ENCODE measurements at regions not wholly inside any gene's neighbourhood (a gene's known extent, or its start where the extent isn't known, plus 50 kb on each side); places are given as distances from the start of the nearest gene placed in this dataset.

DNA sequence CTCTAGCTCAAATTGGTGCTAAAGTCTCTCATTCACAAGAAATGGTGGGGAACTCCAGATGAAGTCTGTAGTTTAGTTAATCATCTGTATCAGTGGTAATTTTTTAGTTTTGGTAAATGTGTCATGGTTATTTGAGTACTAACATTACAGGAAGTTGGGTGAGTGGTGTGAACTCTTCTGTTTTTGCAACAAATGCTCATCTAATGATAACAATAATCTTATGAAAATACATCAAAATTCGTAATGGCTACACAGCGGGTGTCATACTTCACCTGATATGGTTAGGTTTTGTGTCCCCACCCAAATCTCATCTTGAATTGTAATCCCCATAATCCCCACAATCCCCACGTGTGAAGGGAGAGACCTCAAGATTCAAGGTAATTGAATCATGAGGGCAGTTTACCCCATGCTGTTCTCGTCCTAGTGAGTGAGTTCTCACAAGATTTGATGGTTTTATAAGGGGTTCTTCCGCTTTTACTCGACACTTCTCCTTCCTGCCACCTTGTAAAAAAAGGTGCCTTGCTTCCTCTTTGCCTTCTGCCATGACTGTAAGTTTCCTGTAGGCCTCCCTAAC, 209.3 kb upstream of the FOXN3 start:
- no peak for DNase-seq

DNA sequence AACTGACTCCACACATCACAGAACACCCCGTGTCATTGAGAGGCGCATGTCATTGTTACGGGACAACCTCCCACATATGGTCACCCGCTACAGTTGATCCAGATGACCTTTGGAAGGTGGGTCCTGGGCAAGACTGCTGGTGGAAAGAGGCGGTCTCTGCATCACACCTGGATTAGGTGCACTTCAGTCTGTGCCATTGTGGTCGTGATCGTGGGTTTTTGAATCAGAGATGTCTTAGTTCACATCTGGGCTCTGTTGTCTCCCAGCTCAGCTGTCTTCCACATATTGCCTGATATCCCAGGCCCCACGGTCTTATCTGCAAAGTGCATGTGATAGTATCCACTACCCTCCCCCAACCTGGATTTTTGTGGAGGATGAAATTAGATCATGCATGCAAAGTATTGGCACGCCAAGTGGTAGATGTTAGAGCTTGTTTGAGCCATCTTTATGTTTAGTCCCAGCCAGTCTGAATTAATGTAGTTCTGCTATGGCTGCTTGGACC, 208.7 kb upstream of the FOXN3 start:
- DNase-seq: no peak

DNA sequence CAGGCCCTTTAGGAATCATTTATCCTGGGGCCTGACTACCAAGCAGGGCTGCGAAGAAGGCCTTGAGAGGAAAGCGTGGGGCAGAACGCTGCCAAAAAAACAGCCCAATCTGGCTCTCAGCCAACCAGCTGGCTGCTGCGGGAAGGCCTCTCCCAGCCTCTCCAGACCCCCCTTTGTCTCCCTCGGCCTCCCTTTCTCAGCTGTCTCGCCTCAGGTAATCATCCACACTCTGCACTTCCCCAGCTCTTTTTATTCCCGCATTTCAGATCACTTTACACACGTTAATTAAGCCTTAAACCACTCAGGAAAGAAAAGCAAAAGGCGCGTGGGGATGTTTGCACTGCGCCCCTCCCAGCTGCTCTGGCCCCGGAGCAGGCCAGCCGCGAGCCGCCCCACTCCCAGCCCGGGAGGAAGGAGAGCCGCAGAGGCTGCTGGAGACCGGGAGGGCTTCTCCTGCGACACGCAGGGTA, 208.2 kb upstream of the FOXN3 start:
- DNase-seq: no peak

DNA sequence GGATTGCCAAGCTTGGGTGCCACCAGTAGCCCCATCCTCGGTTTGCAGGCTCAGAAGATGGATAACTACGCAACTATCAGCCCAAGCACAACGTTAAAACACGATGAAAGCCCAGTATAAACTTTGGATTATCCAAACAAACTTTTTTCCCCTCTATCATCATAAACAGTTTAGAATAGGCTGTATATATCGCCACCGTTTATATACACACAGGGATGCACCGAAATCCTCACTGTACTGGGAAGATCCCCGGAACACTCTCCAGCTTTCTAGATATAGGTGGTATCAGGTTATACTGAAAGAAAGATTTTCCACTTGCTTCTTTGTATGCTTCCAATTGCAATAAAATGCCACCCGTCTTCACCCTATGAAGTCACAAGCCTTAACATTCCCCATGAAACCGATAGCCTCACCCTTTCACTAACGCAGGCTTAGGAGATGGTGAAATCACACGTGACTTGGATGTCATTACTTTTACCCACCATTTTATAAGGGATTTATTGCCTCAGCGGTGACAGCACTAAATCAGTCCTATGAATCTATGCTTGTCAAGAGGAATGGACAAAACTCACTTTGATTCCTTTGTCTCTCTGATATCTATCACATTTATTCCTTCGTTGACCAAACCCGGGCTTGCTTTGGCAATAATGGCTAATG, 207.6 kb upstream of the FOXN3 start:
- no peak for DNase-seq

DNA sequence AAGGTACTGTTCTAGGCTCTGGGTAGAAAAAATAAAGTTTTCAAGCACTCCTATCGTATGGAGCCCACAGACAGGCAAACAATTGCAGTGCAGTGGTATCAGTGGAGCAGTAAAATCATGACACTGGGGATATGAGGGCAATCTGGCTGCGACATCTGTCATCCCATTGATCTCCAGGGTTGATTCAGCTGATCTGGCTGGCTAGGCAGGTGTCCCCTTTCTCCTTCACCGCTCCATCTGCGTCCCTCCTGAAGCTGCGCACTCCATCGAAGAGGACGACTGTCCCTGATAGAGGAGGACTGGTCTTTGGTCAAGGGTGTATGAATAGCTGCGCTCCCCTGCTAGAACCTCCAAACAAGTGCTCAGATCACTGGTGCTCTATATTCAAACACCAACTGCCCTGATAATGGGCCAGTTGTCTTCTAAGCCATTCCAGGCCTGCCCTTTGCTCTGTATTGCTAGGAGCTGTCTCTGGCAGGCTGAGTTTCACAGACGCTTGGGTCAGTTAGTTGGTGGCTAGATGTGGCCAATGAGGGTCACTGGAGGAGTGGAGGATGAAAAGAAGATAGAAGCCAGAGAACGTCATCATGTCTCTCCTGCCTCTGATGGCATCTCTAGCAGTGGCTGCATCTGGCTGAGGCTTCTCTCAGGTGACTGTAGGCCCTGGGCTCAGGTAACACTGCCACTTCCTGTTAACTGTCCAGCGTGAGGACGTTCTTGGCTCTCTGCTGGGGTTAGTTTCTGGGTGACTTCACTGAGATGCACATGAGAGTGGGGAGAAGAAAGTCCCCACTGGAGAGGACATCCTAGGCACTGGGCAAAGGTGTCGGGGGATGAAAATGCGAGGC, 205.0 kb upstream of the FOXN3 start:
- no peak for DNase-seq

DNA sequence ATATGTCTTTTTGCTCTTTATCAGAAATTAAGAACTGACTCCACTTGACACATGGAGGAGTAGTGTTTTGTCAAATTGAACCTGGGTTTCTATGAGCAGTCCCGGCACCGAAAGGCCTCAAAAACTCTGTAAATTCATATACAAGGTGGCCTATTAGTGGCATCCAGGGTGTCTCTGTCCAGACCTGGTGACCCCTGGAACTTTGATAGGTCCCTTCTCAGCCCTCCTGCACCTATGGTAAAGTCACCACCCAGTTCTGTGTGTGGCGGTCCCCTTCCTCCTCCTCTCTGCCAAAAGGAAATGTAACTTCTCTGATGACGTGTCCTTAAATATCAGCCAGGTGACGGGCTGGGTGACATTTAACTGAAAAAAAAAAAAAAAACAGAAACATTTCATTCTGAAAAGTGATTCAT, 204.0 kb upstream of the FOXN3 start:
- DNase-seq: no peak

DNA sequence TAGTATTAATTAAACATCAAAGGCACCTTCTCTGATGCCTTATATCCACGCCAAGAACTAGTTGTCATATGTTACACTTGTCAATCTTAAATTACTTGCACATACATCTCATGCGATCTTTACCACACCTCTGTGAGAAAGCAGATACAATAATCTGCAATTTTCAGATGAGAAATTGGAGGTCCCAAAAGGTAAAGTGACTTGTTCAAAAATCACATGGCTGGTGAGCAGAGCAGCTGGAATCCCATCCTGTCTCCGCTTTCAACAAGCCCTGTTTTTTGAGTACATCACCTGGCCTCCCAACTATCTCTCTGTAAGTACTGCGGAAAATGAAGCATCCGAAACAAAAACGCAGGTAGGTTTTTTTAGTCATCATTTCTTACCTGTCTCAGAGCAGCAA, 203.4 kb upstream of the FOXN3 start:
- DNase-seq: no peak

DNA sequence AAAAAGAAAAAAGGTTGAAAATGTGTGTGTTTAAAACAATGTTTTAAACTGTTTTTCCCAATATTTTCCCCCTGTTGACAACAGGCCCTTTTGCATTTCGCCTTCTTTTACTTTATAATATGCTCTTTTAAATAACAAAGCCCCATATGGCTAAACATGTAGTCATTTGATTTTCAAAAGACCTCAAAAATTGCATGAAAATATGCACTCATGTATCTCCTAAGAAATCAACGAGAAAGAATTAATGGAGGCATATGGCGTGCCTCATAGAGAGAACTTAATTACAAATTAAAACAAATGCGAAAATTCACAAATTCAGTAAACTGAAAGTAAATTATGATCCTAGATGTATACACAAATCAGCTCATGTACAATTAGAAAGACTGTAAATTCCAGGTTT, 202.6 kb upstream of the FOXN3 start:
- DNase-seq: no peak

DNA sequence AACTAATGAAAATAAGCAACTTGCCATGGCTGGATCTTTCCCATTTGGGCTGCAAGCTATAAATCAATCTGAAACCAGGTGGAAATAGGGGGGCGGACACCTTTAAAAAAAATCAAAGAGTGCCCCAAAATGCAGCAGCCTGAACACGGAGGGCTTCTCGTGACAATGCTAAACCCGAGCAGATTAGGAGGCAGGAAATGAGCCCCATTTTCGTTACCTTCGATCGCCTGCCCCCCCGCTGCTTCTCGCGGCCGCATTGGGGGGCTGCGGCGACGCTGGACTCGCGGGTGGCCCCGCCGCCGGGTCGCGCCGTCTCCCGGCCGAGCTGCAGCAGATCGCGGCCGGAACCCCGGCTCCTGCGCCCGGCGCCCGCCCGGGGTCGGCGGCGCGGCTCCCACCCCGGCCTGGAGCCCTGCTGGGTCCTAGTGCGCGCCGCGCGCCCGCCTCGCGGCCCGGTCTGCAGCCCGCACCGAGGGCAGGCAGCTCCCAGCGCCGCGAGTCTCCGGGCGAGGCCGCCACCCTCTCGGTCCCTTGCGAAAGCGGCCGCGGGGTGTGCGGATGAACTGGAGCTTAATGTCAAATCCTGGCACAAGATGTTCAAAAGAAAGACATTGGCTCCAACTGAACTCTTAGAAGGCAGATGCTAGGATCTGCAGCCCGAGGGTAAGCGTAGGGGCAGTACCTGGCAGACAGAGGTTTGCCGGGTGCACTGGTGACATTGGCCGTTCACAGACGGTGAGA, 201.9 kb upstream of the FOXN3 start:
- DNase-seq: peak; percentile 41

DNA sequence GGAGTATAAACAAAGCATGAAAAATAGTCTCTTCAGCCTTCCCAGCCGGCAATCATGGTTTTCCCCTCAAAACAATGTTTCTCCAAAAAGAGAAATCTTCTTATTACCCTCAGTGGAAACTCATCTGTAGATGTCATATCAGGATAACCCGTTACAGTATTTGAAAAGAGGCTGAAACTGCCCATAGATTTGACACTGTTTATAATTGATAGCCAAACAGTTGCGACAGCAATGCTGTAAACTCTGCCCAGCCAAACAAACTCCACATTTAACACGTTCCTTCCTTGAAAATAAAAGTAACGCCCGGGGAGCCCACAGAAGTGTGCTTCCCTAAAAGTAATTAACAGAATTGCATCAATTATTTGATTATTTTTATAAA, 201.3 kb upstream of the FOXN3 start:
- no peak for DNase-seq

DNA sequence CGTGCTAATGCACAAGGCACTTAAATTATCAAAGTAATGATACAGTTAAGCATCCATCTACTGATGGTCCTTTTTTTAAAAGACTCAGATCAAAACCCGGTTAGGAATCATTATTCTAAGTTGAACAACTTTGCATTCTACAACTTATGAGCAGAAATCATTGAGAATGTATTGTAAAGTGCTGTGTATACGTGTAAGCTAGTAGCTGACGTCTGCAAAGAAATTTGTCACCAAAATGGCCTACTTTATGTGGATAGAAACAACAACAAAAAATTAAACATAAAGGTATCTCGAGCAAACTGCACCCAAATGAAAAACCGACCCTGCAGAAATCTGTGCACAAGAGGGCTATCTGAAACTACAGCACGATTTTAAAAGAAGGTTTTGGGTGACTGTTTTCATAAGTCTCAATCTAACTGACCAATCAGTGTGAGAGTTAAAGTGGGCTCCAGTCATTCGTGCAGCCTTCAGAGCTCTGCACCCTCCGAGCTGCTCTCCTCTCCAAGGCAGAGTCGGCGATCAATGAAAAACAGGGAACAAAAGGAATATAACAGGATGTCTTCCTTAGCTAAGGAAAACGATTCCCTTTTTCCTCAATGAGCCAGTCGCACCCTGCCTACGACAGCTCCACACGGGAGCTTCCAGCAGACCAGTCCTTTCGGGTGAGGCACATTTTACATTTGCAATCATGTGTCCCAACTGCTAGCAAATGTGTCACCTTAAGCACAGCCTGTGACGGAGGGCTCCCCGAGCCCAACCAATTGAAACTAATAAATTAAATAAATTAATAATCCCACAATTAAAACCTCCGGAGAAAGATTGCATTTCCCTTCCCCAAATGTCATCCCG, 200.7 kb upstream of the FOXN3 start:
- no peak for DNase-seq

DNA sequence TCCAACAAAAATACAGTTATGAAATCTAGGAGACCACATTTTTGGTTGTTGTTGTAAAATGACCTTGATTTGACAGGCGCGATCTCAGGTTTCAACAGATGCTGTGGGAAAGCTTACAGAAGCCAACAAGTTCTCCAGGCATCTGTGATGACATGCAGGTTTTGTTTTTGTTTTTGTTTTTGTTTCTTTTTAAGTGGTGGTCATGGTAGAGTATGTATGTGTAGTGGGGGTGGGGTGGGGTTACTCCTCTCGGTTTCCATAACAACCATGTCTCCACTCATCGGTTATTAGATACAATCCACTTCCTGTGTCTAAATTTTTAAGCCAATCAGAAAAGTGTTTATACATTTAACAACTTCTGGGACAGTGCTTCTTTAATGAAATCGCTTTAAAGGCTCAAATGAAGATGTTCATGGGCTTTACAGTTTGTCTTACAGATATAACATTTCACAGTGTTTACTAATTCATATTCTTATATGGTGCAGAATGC, 199.9 kb upstream of the FOXN3 start:
- no peak for DNase-seq

DNA sequence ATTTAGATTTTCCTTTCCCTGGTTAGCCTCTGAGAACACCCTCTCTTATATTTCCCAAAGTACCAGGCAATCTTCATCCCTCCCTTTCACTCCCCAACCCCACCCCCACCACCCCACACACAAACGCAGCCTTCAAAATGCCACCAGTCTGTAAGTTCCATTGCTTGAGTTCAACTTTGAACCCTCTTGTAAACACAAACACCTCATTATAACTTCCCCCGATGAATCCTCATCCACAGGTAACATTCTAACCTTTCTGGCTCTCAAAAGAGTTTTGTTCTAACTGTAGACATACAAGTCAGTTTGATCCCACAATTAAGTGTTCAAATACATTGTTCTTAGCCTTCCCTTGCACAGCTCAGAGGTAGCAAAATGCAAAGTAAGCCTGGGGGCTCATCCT, 199.4 kb upstream of the FOXN3 start:
- no peak for DNase-seq

DNA sequence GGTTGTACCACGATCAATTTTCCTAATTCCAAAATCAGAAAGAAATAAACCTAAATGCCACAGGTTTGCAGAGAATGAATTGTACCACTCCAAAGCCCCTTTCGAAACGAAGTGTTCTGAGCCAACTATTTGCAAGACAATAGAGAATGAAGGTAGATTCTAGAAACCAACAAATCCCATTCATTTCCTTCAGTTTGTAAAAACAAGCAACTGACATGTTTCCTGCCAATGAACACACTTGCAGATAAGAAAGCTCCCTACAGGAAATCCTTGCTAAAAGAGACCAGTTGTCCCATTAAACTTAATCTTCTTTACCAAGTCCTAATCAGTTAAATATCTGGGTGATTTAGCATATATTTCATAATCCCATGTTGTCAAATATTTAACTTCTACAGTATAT, 198.4 kb upstream of the FOXN3 start:
- no peak for DNase-seq

DNA sequence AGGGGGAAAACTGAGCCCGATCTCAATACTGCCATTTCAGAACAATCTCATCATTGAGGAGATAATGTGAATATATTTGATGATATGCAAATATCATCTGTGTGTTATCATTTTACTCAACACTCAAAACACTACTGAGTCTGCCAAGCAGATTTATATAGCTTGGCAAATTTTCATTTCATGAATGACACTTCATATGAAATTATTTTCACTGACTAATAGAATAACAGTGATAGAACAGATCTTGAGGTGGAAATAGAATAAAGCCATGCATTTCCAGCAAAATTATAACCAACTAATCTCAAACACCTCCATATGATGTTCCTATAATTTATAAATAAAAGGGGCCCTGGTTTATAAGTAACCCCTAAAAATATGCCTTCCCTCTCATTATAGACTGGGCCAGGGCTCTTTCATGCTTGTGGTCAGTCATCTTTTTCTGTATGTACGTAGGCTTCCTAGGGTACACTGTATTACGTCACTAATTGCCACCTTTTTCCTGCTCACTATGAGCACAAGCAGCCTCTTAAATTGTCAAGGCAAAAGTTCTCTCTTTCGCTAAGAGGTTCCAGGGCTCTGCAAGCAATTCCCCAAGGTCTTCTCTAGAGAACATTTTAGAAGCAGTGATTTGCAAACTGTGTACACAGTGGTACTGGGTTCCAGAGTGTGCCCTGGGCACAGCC, 197.1 kb upstream of the FOXN3 start:
- no peak for DNase-seq

DNA sequence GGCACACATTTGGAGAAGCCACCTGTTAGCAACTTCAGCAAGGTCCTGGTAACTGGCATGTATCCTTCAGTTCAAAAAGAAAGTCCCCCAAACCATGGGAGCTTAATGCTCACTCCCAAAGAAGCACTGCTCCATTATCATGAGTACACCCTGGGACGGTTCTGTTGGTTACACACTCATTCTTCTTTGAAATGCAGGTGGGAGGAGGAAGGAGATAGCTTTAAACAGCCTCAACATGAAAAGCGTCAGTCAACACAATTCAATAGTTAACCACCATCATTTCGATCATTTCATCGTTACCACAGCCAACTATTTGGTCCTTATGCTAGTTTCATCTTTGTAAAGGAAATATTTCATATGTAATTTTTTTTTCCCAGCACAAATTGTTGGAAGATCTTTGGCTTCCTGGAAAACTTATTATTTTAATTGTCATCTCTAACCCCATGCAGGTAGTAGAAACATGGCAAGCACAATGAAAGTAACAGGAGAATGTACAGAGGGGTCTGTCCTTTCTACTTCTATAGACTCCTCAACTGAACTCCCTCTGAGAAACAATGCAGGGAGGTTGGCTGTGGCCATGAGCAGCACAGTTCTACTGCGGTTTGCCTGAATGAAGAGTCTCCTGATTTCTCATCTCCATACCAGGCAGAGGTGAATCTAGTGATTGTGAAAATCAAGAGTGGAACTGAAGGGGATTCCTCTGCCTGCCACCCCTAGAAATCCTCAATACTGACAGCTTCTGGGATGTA, 196.4 kb upstream of the FOXN3 start:
- DNase-seq: no peak

DNA sequence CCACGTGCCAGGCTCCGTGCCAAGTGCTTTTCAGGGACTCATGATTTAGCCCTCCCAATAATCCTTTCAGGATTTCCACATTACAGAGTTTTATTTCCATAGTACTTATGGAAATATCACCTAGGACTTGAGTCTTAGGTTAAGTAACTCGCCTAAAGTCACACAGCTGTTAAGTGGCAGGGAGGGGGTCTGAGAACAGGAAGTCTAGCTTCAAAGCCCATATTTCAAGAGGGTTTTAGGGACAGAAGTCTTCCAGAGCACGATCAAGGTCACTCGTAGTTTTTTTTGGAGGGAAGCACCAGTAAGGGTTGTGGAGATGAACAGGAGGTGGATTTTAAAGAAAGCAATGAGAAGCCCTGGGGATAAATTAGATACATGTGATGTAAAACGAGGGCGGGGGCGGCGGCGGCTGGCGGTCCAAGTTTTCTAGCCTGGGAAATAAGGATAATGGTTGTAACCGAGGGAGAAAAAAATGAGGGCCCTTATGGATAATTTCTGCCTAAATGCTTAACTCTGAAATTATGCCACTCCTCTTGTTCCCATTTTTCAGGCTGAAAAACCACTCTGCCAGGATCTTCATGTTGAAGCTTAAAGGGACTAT, 192.6 kb upstream of the FOXN3 start:
- DNase-seq: no peak

DNA sequence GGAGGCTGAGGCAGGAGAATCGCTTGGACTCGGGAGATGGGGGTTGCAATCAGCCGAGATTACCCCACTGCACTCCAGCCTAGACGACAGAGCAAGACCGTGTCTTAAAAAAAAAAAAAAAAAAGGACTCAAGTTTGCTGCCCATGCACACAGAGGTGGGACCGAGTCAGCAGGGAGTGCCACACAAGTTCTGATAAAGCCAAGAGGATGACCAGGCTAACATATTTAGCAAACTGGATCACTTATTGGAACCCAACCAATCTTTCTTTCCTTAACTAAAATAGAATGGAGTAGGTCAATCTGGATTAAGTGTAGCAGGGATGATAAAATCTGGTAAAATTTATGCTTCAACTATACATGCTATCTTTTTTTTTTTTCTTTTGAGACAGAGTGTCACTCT, 190.4 kb upstream of the FOXN3 start:
- DNase-seq: no peak

DNA sequence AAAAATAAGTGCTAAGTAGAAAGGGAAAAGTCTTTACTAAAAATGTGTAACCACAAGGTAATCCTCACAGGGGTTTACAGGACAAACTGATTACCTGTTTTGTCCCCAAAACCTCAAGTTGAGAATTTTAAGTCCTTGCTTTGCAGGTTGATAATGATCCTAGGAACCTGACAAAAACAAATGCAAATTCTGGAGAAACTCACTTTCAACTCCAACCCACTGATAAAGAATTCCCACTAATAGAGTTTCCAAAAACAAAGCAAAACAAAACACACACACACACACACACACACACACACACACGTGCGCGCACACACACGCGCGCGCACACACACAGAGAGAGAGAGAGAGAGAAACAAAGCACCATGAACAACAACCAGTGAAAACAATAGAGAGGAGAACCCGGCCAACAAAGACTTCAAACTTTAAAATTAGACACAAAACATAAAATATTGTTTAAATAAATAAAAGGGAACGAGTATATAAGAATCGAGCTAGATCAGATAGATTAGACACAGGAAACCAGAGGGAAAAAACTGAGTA, 187.0 kb upstream of the FOXN3 start:
- no peak for DNase-seq

Data from effector CD8-positive, alpha-beta T cell (primary cell).